HG02642 (cell line): ENCODE measurements at regions not wholly inside any gene's neighbourhood (a gene's known extent, or its start where the extent isn't known, plus 50 kb on each side); places are given as distances from the start of the nearest gene placed in this dataset.

Experiments
- ATAC-seq: cut with Tn5 transposase; IDR thresholded peaks from one replicate; pipeline ENCODE4 v1.9.1; 2021; ENCODE audit warnings: mild to moderate bottlenecking; ENCODE audit not compliant: unreplicated experiment, poor library complexity

- no peak for ATAC-seq
Observed at GRCh38 chr7:156121434-156121833, 309.2 kb upstream of the SHH start.

GRCh38 chr7:156120552-156120951 is 308.3 kb upstream of the SHH start:
- ATAC-seq: no peak

GRCh38 chr7:156119771-156120170 is 307.5 kb upstream of the SHH start:
- ATAC-seq: no peak

GRCh38 chr7:156118248-156118645 is 306.0 kb upstream of the SHH start:
- ATAC-seq: no peak

GRCh38 chr7:156117542-156118247 is 305.4 kb upstream of the SHH start:
- no peak for ATAC-seq

DNA sequence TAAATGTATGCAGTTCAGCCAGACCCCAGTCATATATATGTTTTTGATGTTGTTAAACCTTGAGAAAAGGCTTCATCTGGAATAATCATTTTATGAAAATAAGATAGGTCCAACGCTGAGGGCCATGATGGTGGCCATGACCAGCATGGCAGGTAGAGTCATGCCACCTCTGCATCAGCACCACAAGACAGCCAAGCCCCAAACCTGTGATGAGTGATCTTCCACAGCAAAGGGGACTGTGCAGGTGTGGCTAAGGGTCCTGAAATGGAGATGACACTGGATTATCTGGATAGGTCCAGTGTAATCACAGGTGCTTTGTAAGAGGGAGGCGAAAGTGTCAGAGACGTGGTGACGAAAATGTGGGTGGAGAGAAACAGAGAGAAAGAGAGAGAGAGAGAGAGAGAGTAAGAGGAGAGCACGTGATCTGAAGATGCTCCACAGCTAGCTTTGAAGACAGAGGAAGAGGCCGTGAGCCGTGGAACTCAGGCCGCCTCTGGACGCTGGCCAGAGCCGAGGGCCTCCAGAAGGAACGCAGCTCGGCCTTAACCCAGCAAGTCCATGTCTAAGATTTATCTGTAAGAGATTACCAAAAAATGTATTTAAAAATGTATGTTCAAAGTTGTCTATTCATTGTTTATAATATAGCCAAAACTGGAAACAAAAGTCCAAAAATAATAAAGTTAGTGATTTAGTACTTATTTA is 304.4 kb upstream of the SHH start:
- no peak for ATAC-seq

GRCh38 chr7:156115582-156115981 is 303.3 kb upstream of the SHH start:
- ATAC-seq: no peak

GRCh38 chr7:156113731-156114130 is 301.5 kb upstream of the SHH start:
- no peak for ATAC-seq

GRCh38 chr7:156109988-156110387 is 297.7 kb upstream of the SHH start:
- ATAC-seq: no peak

- ATAC-seq: no peak
Observed at GRCh38 chr7:156109076-156109475, 296.8 kb upstream of the SHH start.

DNA sequence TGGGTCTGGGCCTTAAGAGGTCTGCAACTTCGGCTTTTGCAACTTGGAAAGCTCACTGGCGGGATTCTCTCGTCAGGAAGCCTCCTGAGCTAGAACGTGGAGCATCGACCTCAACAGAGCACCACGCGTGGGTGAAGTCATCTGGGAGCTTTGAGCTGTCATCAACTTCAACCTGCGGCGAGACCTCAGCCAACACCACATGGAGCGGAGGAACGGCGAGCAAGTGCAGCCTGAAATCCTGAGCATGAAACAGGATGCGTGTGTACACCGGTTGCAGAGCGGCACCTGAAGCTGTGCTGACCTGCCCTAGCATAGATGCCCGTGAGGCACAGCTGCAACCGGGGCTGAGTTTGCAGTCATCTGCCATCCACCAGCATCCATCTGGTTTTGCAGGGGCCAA is 295.7 kb upstream of the SHH start:
- no peak for ATAC-seq

- ATAC-seq: no peak
Observed at GRCh38 chr7:156106107-156106426, 293.8 kb upstream of the SHH start.

DNA sequence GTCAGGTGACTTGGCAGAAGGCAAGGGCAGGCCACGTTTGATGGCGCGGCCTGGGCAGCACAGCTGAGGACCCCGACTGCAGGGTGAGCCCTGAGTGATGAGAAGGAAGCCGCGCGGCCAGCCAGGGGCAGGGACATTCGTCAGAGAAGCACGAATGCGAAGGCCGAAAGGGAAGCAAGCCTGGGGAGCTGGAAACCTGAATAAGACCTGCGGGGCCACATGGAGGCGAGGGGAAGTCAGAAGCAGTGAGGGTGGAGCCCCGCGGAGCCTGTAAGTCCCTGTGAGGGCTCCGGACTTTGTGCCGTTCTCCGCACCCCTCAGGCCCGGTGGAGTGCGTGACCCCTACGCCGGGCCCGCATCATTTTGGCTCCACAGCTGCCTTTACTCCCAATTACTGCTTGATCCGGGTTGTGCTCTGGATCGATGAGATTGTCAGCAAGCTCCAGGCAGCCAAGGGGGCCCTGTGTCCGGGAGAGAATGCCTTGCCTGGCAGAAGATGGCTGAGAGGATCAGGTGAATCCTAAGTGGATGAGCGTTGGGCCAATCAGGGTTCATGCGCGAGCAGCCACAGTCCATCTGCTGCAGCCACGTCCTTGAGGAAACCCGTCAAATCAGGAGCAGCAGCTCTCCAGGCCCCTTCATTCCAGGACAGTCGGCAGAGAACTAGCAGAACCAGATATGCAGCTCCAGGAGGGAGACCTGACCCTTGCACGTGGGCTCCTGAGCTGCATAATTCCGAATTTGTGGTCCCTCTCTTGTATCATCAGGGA is 293.3 kb upstream of the SHH start:
- no peak for ATAC-seq

DNA sequence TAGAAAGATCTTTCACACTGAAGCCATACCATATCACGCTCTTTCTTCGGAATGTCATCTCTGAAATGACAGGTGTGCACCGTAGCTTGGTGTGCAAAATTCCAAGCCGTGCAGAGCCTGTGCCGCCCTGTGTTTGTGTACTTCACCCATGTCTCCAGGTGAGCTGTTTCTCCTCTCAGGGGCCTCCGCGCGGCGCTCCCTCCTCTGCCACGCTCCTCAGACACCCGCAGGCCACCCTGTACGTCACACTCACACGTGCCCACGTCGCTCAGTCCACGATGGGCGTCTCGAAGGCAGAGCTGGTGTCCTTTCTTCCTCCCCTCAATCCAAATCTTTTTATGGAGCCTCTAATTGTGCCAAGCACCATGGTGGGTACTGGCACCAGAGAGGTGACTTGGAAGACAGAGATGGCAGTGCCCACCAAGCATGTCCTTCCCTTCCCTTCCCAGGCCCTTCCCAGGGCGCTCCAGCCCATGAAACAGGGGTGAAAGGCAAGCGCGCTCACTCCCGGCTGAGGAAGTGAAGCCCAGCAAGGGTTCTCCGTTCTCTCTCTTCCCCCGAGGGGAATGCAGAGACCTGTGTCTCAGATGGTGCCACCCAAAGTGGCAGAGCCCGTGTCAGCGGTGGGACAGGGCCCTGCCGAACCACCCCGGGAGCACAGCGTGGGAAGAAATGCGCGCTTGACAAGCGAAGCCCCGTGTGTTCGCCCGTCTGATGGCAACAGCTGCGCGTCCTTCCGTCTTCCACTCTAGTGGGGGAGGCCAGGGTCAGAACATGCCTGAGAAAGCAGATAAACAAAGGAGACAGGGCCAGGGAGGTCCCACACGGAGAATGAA is 292.5 kb upstream of the SHH start:
- no peak for ATAC-seq

DNA sequence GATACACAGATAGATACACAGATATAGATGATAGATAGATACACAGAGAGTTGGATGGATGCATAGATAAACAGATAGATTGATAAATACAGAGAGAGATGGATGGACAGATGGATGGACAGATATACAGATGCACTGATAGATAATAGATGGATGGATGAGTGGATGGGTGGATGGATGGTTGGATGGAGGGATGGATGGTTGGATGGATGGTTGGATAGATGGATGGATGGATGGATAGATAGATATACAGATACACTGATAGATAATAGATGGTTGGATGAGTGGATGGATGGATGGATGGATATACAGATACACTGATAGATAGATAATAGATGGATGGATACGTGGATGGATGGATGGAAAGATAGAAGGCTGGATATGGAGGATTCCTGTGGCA is 290.0 kb upstream of the SHH start:
- no peak for ATAC-seq

DNA sequence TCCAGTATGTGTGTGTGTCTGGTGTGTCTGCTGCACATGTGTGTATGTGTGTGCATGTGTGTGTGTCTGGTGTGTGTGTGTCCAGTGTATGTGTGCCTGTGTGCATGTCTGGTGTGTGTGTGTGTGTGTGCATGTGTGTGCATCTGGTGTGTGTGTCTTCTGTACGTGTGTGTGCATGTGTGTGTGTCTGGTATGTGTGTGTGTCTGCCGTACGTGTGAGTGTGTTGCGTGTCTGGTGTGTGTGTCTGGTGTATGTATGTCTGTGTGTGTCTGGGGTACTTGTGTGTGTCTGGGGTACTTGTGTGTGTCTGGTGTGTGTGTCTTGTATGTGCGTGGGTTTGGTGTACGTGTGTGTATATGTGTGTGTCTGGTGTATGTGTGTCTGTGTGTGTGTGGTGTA is 289.1 kb upstream of the SHH start:
- no peak for ATAC-seq

DNA sequence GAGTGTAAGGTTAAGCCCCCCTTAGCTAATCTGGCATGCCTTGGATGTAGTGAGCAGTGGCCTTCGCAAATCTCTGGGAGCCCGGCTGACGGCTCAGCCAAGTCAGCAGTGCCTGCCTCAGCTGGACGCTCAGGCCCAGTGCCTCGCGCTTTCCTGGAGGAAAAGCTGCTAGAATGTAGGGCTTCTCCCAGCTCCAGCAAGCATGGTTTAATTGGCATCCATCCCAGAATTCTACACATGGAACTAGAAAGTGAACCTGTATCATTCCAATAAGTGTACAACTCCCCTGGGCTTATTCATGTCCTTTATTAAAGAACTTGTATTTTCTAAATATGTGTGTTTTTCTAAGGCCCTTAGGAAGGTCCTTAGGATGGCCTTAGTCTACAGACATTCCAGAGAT is 287.8 kb upstream of the SHH start:
- no peak for ATAC-seq

DNA sequence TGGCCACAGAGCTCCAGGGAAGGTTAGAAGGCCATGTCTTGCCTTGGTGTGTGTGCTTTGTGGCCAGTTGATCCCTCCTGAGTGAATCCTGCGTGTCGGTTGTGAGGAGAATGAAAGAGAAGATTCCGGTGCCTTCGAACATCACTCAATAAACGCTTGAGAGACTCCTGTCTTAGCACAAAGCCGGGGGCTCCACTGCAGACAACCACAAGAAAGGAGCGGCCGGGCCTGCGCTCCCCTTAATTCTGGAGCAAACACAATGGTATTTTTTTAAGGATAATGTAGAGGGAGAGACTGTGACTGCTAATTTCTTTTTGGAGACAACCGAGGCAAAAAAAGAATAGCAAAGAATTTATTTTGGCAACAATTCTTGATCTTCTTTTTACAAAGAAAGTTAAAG is 286.8 kb upstream of the SHH start:
- no peak for ATAC-seq

DNA sequence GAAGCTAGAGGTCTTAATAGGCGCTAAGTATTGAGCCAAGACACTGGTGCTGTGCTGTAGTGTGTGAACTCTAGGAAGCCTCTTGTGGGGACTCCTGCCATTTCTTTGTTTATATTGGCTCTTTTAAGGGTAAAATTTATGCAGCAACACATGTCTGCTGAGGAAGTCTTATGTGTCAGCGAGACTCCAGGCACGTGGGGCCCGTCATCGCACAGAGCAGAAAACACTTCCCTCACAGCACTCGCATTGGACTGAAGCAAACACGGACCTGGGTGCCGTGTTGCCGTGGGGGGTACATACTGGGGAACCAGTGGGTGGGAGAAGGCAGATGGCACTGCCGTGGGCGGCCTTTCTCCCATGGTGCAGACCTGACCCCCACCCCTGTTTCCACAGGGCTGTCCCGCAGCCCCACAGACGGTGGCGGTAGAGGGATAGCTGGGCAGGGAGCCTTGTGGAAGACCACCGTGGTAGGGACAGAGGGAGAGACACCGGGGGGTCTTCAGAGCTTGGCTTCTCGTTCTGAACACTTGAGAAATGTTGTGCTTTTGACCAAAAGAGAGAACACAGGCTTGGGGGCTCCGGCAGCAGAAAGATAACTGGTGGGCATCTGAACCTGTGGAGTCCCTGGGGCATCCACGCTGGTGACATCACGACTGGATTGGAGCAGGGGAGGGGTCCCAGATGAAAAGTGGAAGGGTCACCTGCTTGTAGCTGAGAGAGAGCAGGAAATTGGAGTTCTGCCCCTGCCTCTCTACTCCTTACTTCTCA is 284.7 kb upstream of the SHH start:
- ATAC-seq: no peak

DNA sequence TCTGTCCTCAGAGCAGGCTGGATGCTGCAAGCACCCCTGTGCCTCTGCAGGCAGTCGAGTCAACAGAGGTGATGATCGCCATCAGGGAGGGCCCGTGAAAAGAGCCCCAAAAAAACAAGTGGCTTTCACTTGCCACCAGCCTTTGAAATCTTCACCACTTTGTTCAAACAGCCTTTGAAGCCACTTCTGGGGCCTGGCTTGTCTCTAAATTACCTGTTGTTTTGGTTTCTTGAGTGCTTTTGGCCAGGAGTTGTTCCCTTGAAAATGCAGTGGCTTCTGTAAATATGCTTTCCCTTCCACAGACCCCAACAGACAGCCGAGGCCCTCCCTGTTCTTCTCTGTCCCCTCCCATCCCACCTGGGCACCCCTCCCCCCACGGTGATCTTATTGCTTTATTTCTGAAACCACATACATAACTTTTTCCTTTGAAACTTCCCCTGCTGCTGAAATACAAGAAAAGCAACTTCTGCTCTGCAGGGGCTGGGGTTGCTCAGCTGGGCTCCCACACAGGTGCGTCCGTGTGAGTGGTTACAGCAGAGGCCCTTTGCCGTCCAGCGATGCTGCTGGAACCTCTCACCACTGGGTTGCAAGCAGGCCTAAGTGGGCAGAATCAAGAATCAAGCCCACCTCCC is 283.8 kb upstream of the SHH start:
- ATAC-seq: no peak
